Hindlimb muscle (tissue), 1 donor: ENCODE measurements at regions not wholly inside any gene's neighbourhood (a gene's known extent, or its start where the extent isn't known, plus 50 kb on each side); places are given as distances from the start of the nearest gene placed in this dataset.
A peak's percentile ranks its signal among the peaks of the same experiment; 100 is the strongest.

Source experiments
- DNase-seq: peaks from one replicate; pipeline ENCODE4 v3.0.0-alpha.2; 2013

DNA sequence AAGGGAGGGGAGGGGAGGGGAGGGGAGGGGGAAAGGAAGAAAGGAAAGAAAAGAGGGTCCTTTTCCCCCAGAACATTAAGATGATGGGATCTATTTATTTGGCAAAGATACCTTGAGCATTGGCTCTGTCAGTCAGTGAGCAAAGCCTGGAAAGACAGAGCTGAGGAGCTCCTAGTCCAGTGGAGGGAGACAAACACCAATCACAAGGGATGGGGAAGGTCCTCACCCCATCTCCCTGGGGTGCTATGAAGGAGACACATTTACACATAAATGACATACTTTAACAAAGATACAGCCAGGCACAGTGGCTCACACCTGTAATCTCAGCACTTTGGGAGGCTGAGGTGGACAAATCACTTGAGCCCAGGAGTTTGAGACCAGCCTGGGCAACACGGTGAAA, 154.9 kb upstream of the TIAM1 start:
- no peak for DNase-seq

GRCh38 chr21:31497914-31498313, 153.9 kb upstream of the TIAM1 start:
- DNase-seq, result no peak

GRCh38 chr21:31493350-31493880, 149.4 kb upstream of the TIAM1 start:
- DNase-seq, result no peak

DNA sequence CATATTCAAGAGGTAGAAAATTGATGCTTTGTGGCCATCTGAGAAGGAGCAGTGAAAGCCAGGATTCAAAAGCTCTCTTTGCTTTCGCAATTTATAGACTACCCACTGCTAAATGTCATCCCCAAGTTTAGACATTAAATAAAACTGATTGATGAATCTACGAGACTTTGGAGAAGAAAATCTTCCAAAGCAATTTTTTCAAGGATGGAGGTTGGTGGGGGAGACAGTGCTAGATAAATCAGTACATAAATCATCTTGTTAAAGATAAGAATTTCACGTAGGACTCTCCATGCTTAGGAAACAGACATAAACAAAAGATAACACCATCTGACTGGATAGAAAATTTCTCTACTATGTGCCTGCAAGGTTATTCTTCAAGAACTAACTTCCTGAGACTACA, 147.6 kb upstream of the TIAM1 start:
- no peak for DNase-seq

DNA sequence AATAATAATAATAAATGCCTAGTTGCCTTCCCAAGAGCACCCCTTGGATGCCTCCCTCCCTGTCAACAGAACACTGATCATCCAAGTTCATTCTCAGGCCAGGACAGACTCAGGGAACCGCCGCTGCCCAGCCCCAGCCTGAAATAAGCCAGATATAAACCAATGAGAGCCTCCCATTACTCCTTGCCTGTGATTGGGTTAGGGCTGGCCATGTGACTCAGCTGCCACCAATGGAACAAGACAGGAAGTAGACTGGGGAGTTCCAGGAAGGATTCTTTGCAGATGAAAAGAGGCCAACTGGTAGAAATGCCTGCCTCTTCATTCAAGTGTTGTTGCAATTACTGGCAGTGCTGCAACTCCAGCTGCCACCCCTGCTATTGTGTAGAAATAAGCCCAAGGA, 146.4 kb upstream of the TIAM1 start:
- no peak for DNase-seq

- peak; percentile 19 for DNase-seq
Measured at GRCh38 chr21:31489726-31490125, 145.7 kb upstream of the TIAM1 start.

DNA sequence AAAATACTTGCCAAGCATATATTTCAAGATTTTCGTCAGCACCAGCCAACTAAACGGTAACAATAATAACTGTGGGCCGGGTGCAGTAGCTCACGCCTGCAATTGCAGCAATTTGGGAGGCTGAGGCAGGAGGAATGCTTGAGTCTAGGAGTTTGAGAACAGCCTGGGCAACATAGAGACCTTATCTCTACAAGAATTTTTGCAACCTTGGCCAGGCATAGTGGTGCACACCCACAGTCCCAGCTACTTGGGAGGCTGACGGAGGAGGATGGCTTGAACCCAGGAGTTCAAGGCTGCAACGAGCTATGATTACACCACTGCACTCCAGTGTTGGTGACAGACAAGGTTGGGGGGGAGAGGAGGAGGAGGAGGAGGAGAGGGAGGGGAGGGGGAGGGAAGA, 145.0 kb upstream of the TIAM1 start:
- no peak for DNase-seq

DNA sequence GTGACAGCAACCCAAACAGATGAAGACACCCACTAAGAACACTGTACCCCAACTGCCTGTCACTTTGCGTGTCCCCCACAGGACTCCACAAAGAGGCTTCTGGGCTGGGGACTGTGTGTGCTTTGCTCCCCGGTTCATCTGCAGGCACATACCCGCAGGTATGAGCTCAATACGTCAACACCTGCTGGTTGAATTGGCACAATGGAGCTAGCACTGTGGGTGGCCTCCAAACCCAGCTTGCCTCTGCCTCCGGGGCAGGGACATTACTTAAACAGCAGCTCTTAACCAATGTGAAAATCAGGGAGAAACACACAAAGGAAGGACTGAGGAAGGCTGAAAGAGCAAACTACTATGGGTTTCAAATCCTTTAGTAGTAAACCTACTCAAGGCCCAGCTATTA, 140.2 kb upstream of the TIAM1 start:
- no peak for DNase-seq

- DNase-seq, result no peak
Measured at GRCh38 chr21:31483146-31483545, 139.1 kb upstream of the TIAM1 start.

DNA sequence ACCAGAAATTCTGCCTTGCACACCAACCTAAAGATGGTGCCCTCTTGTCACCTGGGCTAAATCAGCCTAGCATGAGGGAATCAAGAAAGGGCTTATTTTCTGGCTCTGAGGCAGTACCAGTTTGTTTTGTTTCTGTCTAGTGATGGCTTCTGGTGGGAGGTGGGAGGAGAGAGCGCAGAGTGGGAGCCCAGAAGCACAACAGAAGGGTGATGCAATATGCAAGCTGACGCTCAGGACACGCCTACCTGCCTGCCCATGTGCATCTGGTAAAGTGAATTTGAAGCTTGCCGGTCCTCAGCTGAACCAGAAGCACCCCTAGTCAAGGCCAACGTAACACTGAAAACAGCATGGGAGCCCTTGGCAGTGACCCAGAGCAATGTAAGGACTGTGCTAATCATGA, 138.4 kb upstream of the TIAM1 start:
- no peak for DNase-seq

- DNase-seq, result no peak
Measured at GRCh38 chr21:31480228-31480627, 136.2 kb upstream of the TIAM1 start.

GRCh38 chr21:31479714-31480113, 135.7 kb upstream of the TIAM1 start:
- DNase-seq, result no peak

DNA sequence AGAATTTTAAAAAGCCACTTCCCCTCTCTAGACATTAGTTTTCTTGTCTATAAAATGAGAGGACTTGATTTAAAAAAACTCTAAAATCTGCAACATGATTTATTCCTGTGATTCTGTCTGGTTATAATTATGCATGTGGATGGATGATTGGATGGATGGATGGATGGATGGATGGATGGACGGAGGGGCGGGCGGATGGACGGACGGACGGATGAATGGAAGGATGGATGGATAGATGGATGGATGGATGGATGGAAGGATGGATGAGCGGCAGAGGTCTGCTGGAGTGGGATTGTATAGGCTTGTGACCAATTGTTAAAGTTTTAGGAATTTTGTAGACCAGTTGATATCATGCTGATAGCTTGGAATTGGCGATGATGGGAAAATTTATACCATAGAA, 135.2 kb upstream of the TIAM1 start:
- no peak for DNase-seq

GRCh38 chr21:31476263-31477022, 132.4 kb upstream of the TIAM1 start:
- DNase-seq, result peak; percentile 56

GRCh38 chr21:31475223-31475622, 131.2 kb upstream of the TIAM1 start:
- no peak for DNase-seq

GRCh38 chr21:31473685-31474345, 129.8 kb upstream of the TIAM1 start:
- DNase-seq, result no peak

GRCh38 chr21:31471865-31472264, 127.8 kb upstream of the TIAM1 start:
- no peak for DNase-seq

GRCh38 chr21:31470896-31471694, 127.0 kb upstream of the TIAM1 start:
- no peak for DNase-seq

DNA sequence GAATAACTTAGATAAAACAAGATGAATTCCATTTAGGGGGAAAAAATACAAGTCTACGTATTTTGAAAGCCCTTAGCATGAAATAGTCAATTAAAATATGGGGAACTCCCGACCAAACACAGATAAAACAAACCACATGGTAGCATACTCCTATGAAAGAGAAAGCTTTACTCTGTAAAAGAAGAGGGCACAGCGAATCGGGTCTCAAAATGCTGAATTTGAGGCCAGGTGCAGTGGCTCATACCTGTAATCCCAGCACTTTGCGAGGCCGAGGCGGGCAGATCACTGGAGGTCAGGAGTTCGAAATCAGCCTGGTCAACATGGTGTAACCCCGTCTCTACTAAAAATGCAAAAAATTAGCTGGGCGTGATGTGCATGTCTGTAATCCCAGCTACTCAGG, 116.9 kb upstream of the TIAM1 start:
- DNase-seq, result no peak

- no peak for DNase-seq
Measured at GRCh38 chr21:31459457-31459856, 115.4 kb upstream of the TIAM1 start.

DNA sequence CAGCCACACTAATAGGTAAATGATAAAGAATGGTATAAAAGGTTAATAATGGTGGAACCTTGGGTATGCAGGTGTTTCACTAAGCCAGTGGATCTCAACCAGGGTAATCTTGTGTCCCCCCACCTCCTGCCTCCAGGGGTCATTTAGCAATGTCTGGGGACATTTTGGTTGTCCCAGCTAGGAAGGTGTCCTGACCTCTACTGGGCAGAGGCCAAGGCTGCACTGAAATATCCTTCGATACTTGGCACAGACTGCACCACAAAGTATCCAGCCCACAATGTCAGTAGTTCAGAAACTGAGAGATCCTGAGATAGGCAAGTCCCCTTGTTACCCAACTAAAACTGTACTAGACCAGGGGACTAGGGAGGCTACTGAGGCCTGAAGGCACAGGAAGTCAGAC, 113.6 kb upstream of the TIAM1 start:
- DNase-seq, result no peak

DNA sequence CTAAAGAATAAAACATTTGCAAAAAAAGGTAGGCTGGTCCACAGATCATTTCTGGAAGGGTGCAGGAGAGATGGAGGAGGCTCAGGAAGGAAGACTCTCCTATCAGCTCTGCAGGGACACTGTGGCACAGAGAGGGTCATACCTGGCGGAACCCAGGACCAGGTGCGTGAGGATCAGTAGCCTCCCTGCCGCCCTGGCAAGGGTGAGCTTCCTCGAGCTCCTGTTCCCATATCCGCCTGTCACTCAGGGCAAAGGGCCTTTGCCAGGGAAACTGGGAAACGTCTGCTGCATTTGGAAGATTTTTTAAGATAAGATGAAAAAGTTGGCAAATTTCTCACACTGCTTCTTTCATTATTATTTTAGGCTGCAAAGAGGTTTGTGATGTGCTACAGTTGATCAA, 112.1 kb upstream of the TIAM1 start:
- DNase-seq, result no peak

DNA sequence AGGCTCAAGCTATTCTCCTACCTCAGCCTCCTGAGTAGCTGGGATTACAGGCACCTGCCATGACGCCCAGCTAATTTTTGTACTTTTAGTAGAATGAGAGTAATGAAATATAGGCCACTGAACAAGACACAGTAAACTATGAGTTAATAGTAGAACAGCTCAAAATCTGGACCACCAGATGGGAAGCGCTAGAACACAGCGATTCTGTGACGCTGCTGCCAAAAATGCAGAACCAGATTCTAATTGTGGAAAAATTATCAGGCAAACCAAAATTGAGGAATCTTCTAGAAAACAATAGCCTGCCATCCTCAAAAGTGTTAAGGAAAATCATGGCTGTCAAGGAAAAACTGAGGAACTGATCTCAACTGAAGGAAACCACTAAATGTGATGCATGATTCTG, 111.4 kb upstream of the TIAM1 start:
- DNase-seq, result no peak
